ENCODE measurements at regions not wholly inside any gene's neighbourhood (a gene's known extent, or its start where the extent isn't known, plus 50 kb on each side); places are given as distances from the start of the nearest gene placed in this dataset.

DNA sequence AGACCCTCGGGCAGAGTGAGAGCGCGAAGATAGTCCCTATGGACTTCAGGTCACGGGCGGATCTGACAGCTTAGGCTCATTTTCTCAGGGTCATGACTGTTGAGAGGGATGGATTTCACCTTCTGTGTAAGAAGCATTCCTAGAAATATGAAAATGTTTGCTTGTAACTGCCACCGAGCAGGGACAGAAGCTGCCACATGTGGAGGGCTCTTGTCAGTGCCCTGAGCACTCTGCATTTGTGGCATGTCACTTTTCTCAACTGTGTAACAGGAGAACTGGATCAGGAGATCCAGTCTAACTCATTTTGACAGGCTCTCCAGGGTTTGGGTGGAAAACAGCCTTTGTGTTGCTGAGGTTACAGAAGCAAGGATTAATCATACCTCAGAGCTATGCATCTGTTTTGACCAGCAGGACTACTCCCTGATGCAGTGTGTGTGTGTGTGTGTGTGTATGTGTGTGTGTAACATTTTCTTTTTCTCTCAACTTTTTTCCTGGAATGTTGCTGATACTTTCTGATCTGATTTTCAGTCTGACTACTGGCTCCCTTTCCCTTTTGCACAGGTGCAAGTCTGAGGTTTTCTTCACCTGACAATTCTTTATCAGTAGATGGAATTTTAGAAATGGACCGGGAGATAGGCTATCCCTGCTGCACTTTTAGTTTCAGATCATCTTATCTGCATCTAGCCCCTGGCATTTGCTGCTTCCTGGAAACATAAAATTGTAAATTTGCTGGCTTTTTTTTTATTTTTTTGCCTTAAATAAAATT is 183.3 kb downstream of the STK31 start:
- no peak; the same call in 1 of the 2 replicates for TF ChIP-seq RFX5 (IDR thresholded peaks at IDR 0.05; ENCODE audit: low read length)
- TF ChIP-seq CTCF (IDR thresholded peaks at IDR 0.05) = no peak
- no peak for TF ChIP-seq EZH2phosphoT487 (IDR thresholded peaks at IDR 0.05; ENCODE audit: borderline replicate concordance, low read depth)
- TF ChIP-seq, protein P1, sequence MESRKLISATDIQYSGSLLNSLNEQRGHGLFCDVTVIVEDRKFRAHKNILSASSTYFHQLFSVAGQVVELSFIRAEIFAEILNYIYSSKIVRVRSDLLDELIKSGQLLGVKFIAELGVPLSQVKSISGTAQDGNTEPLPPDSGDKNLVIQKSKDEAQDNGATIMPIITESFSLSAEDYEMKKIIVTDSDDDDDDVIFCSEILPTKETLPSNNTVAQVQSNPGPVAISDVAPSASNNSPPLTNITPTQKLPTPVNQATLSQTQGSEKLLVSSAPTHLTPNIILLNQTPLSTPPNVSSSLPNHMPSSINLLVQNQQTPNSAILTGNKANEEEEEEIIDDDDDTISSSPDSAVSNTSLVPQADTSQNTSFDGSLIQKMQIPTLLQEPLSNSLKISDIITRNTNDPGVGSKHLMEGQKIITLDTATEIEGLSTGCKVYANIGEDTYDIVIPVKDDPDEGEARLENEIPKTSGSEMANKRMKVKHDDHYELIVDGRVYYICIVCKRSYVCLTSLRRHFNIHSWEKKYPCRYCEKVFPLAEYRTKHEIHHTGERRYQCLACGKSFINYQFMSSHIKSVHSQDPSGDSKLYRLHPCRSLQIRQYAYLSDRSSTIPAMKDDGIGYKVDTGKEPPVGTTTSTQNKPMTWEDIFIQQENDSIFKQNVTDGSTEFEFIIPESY (IDR thresholded peaks at IDR 0.05; ENCODE audit: borderline replicate concordance, low read depth) = no peak
- TF ChIP-seq JUND (IDR thresholded peaks at IDR 0.05) = peak; percentile 49; the same call in 1 of the 2 replicates
- TF ChIP-seq NRF1 (IDR thresholded peaks at IDR 0.05; ENCODE audit: low read depth, low read length) = no peak

All from SK-N-SH (cell line).